GM23338 (cell line): ENCODE measurements at regions not wholly inside any gene's neighbourhood (a gene's known extent, or its start where the extent isn't known, plus 50 kb on each side); places are given as distances from the start of the nearest gene placed in this dataset.

ENCODE experiments used
- ATAC-seq: fragments of 200-7000 bp; cut with Tn5 transposase; 3 replicates; pipeline ENCODE4 v1.9.1; 2020
- DNase-seq: peaks from one replicate; pipeline ENCODE4 v3.0.0-alpha.2; 2015; ENCODE audit warnings: low spot score
- H2AFZ ChIP-seq: fragments of 200-600 bp; sonication (generic); 2 replicates; pipeline ENCODE4 v1.8.0; 2016; ENCODE audit warnings: antibody characterized with exemption, mild to moderate bottlenecking, moderate library complexity
- H3F3A ChIP-seq: fragments of 200-600 bp; sonication (generic); replicated peaks from 2 replicates; pipeline ENCODE4 v1.8.0; 2017; ENCODE audit warnings: antibody characterized with exemption, mixed run types, low read depth
- H3K27ac ChIP-seq: fragments of 200-600 bp; sonication (generic); 2 replicates; pipeline ENCODE4 v1.6.1; 2016; ENCODE audit warnings: low read depth
- H3K27me3 ChIP-seq: fragments of 200-600 bp; sonication (generic); 2 replicates; pipeline ENCODE4 v1.8.0; 2016; ENCODE audit warnings: mild to moderate bottlenecking, mixed run types, moderate library complexity; ENCODE audit not compliant: insufficient read depth
- H3K36me3 ChIP-seq: fragments of 200-600 bp; sonication (generic); 2 replicates; pipeline ENCODE4 v1.8.0; 2016; ENCODE audit warnings: mild to moderate bottlenecking; ENCODE audit not compliant: insufficient read depth
- H3K4me1 ChIP-seq: fragments of 200-600 bp; sonication (generic); 2 replicates; pipeline ENCODE4 v1.8.0; 2016; ENCODE audit warnings: mild to moderate bottlenecking, moderate library complexity; ENCODE audit not compliant: insufficient read depth
- H3K4me2 ChIP-seq: fragments of 200-600 bp; sonication (generic); 2 replicates; pipeline ENCODE4 v1.7.1; 2017; ENCODE audit warnings: mixed run types
- H3K4me3 ChIP-seq: fragments of 200-600 bp; sonication (generic); 2 replicates; pipeline ENCODE4 v1.6.1; 2016; ENCODE audit warnings: mixed run types
- H3K79me2 ChIP-seq: fragments of 200-600 bp; sonication (generic); replicated peaks from 2 replicates; pipeline ENCODE4 v1.8.0; 2017; ENCODE audit warnings: mild to moderate bottlenecking; ENCODE audit not compliant: insufficient read depth
- H3K9me2 ChIP-seq: fragments of 200-600 bp; sonication (generic); 2 replicates; pipeline ENCODE4 v1.8.0; 2017; ENCODE audit not compliant: insufficient read depth
- H4K20me1 ChIP-seq: fragments of 200-600 bp; sonication (generic); replicated peaks from 2 replicates; pipeline ENCODE4 v1.8.0; 2017; ENCODE audit warnings: mild to moderate bottlenecking; ENCODE audit not compliant: insufficient read depth
- H3K27ac Mint-ChIP-seq: 2 replicates; pipeline ENCODE4 v1.8.0; 2020; ENCODE audit warnings: inconsistent platforms, mild to moderate bottlenecking, moderate library complexity, mixed read lengths
- H3K27me3 Mint-ChIP-seq: 3 replicates; pipeline ENCODE4 v1.8.0; 2022; ENCODE audit warnings: low read depth, mild to moderate bottlenecking, moderate library complexity, mixed read lengths, inconsistent platforms; ENCODE audit not compliant: insufficient read depth, poor library complexity
- H3K36me3 Mint-ChIP-seq: 3 replicates; pipeline ENCODE4 v1.8.0; 2021; ENCODE audit warnings: low read depth, mild to moderate bottlenecking, inconsistent platforms, moderate library complexity, mixed read lengths
- H3K4me1 Mint-ChIP-seq: 3 replicates; pipeline ENCODE4 v1.8.0; 2020; ENCODE audit warnings: mild to moderate bottlenecking, inconsistent platforms, mixed read lengths
- H3K4me3 Mint-ChIP-seq: 3 replicates; pipeline ENCODE4 v1.8.0; 2021; ENCODE audit warnings: moderate library complexity, mild to moderate bottlenecking, inconsistent platforms, mixed read lengths
- H3K9me3 Mint-ChIP-seq: 3 replicates; pipeline ENCODE4 v1.8.0; 2020; ENCODE audit warnings: moderate library complexity, mild to moderate bottlenecking, inconsistent platforms, mixed read lengths
- CREB1 ChIP-seq: fragments of 250-450 bp; sonication (Bioruptor Pico); IDR thresholded peaks from 2 replicates; pipeline ENCODE4 v1.5.0; 2020; ENCODE audit warnings: low read depth, mild to moderate bottlenecking, moderate library complexity
- EZH2 ChIP-seq: fragments of 200-600 bp; sonication (generic); IDR thresholded peaks from one replicate; pipeline ENCODE4 v1.8.0; 2017; ENCODE audit warnings: antibody characterized with exemption, mild to moderate bottlenecking, low read depth; ENCODE audit not compliant: unreplicated experiment
- EZH2phosphoT487 ChIP-seq: fragments of 200-600 bp; sonication (generic); IDR thresholded peaks from one replicate; pipeline ENCODE4 v1.8.1; 2018; ENCODE audit warnings: antibody characterized with exemption; ENCODE audit not compliant: unreplicated experiment
- JUNB ChIP-seq: IDR thresholded peaks from one replicate; pipeline ENCODE4 v1.6.1; 2016; ENCODE audit warnings: antibody characterized with exemption; ENCODE audit not compliant: unreplicated experiment
- NANOG ChIP-seq: IDR thresholded peaks from 2 replicates; pipeline ENCODE4 v1.6.1; 2016; ENCODE audit warnings: antibody characterized with exemption, borderline replicate concordance
- POLR2AphosphoS5 ChIP-seq: IDR thresholded peaks from 2 replicates; pipeline ENCODE4 v1.6.1; 2016; ENCODE audit warnings: antibody characterized with exemption, low read depth
- STAT1 ChIP-seq: IDR thresholded peaks from one replicate; pipeline ENCODE4 v1.6.1; 2016; ENCODE audit warnings: antibody characterized with exemption; ENCODE audit not compliant: unreplicated experiment
- ZNF114 ChIP-seq: fragments of 250-450 bp; sonication (Bioruptor Pico); IDR thresholded peaks from 2 replicates; pipeline ENCODE4 v1.5.0; 2020; ENCODE audit warnings: mild to moderate bottlenecking, moderate library complexity
- ZNF331 ChIP-seq: fragments of 250-450 bp; sonication (Bioruptor Pico); IDR thresholded peaks from 2 replicates; pipeline ENCODE4 v1.5.0; 2020; ENCODE audit warnings: low read depth, mild to moderate bottlenecking, moderate library complexity
- TF ChIP-seq, protein P1 (sequence below): fragments of 250-450 bp; sonication (Bioruptor Pico); IDR thresholded peaks from 2 replicates; pipeline ENCODE4 v1.5.0; 2020; ENCODE audit warnings: mild to moderate bottlenecking, moderate library complexity
- TF ChIP-seq, protein P2 (sequence below), 2 experiments: fragments of 200-600 bp in 1 of 2; sonication (generic) in 1 of 2; conservative IDR thresholded peaks; 2 replicates each; pipeline versions ENCODE4 v1.5.1 to v1.6.1; 2016 to 2017; ENCODE audit warnings: antibody characterized with exemption in 2 of 2, low read depth in 2 of 2, mild to moderate bottlenecking in 2 of 2, moderate library complexity in 1 of 2
- TF ChIP-seq, protein P3 (sequence below): IDR thresholded peaks from 2 replicates; pipeline ENCODE4 v1.6.1; 2016; ENCODE audit warnings: antibody characterized with exemption
- TF ChIP-seq, protein P4 (sequence below): IDR thresholded peaks from one replicate; pipeline ENCODE4 v1.6.1; 2018; ENCODE audit warnings: antibody characterized with exemption; ENCODE audit not compliant: unreplicated experiment

DNA sequence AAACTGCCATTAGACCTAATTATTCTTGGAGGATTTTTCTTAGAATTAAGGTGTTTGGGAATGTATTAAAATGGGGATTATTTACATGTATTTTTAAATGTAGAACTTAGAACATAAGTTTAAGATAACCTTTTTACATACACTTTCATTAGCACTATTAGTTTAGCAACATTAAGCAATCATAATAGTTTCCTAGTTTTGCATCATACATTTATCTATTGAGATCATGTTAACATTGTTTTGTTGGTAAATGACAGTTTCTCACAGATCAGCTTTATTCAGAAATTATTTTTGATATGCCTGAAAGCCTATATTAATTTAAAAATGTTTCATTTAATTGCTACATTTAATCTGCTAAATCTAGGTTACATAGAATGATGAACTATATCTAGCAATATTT lies 189.7 kb upstream of the PPP1R3A start:
- ATAC-seq (no peak), DNase-seq (no peak)
- Mint-ChIP-seq H3K4me1 (peaks cover 4% of the 10 kb centered on the region; the same call in 2 of the 3 replicates), H3K27me3 (no peaks in the 10 kb centered on the region), H3K9me3 (no peaks in the 10 kb centered on the region), H3K4me3 (no peak overlapping the region), H3K36me3 (no peaks in the 10 kb centered on the region), H3K27ac (no peak overlapping the region)
- Histone ChIP-seq H3F3A (no peaks in the 10 kb centered on the region), H3K4me2 (no peak overlapping the region), H3K9me2 (no peaks in the 10 kb centered on the region), H3K4me3 (no peak overlapping the region), H3K36me3 (no peaks in the 10 kb centered on the region), H3K79me2 (no peaks in the 10 kb centered on the region), H4K20me1 (no peaks in the 10 kb centered on the region), H3K4me1 (peaks cover 10% of the 10 kb centered on the region; the same call in 1 of the 2 replicates), H2AFZ (no peak overlapping the region), H3K27ac (no peak overlapping the region), H3K27me3 (no peaks in the 10 kb centered on the region)
- TF ChIP-seq EZH2, result no peak
- no peak for TF ChIP-seq JUNB
- no peak for TF ChIP-seq STAT1
- no peak for TF ChIP-seq POLR2AphosphoS5
- TF ChIP-seq ZNF114, result no peak
- TF ChIP-seq, protein P1, sequence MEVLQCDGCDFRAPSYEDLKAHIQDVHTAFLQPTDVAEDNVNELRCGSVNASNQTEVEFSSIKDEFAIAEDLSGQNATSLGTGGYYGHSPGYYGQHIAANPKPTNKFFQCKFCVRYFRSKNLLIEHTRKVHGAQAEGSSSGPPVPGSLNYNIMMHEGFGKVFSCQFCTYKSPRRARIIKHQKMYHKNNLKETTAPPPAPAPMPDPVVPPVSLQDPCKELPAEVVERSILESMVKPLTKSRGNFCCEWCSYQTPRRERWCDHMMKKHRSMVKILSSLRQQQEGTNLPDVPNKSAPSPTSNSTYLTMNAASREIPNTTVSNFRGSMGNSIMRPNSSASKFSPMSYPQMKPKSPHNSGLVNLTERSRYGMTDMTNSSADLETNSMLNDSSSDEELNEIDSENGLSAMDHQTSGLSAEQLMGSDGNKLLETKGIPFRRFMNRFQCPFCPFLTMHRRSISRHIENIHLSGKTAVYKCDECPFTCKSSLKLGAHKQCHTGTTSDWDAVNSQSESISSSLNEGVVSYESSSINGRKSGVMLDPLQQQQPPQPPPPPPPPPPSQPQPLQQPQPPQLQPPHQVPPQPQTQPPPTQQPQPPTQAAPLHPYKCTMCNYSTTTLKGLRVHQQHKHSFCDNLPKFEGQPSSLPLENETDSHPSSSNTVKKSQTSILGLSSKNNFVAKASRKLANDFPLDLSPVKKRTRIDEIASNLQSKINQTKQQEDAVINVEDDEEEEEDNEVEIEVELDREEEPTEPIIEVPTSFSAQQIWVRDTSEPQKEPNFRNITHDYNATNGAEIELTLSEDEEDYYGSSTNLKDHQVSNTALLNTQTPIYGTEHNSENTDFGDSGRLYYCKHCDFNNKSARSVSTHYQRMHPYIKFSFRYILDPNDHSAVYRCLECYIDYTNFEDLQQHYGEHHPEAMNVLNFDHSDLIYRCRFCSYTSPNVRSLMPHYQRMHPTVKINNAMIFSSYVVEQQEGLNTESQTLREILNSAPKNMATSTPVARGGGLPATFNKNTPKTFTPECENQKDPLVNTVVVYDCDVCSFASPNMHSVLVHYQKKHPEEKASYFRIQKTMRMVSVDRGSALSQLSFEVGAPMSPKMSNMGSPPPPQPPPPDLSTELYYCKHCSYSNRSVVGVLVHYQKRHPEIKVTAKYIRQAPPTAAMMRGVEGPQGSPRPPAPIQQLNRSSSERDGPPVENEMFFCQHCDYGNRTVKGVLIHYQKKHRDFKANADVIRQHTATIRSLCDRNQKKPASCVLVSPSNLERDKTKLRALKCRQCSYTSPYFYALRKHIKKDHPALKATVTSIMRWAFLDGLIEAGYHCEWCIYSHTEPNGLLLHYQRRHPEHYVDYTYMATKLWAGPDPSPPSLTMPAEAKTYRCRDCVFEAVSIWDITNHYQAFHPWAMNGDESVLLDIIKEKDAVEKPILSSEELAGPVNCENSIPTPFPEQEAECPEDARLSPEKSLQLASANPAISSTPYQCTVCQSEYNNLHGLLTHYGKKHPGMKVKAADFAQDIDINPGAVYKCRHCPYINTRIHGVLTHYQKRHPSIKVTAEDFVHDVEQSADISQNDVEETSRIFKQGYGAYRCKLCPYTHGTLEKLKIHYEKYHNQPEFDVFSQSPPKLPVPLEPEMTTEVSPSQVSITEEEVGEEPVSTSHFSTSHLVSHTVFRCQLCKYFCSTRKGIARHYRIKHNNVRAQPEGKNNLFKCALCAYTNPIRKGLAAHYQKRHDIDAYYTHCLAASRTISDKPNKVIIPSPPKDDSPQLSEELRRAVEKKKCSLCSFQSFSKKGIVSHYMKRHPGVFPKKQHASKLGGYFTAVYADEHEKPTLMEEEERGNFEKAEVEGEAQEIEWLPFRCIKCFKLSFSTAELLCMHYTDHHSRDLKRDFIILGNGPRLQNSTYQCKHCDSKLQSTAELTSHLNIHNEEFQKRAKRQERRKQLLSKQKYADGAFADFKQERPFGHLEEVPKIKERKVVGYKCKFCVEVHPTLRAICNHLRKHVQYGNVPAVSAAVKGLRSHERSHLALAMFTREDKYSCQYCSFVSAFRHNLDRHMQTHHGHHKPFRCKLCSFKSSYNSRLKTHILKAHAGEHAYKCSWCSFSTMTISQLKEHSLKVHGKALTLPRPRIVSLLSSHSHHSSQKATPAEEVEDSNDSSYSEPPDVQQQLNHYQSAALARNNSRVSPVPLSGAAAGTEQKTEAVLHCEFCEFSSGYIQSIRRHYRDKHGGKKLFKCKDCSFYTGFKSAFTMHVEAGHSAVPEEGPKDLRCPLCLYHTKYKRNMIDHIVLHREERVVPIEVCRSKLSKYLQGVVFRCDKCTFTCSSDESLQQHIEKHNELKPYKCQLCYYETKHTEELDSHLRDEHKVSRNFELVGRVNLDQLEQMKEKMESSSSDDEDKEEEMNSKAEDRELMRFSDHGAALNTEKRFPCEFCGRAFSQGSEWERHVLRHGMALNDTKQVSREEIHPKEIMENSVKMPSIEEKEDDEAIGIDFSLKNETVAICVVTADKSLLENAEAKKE (CRISPR knock-in tag), result no peak
- no peak for TF ChIP-seq ZNF331 (CRISPR knock-in tag)
- TF ChIP-seq, protein P2, sequence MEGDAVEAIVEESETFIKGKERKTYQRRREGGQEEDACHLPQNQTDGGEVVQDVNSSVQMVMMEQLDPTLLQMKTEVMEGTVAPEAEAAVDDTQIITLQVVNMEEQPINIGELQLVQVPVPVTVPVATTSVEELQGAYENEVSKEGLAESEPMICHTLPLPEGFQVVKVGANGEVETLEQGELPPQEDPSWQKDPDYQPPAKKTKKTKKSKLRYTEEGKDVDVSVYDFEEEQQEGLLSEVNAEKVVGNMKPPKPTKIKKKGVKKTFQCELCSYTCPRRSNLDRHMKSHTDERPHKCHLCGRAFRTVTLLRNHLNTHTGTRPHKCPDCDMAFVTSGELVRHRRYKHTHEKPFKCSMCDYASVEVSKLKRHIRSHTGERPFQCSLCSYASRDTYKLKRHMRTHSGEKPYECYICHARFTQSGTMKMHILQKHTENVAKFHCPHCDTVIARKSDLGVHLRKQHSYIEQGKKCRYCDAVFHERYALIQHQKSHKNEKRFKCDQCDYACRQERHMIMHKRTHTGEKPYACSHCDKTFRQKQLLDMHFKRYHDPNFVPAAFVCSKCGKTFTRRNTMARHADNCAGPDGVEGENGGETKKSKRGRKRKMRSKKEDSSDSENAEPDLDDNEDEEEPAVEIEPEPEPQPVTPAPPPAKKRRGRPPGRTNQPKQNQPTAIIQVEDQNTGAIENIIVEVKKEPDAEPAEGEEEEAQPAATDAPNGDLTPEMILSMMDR (conservative IDR thresholded peaks at IDR 0.05; ENCODE audit: low read depth in 2 of 2), result no peak
- no peak for TF ChIP-seq CREB1 (CRISPR knock-in tag)
- no peak for TF ChIP-seq NANOG
- TF ChIP-seq, protein P3, sequence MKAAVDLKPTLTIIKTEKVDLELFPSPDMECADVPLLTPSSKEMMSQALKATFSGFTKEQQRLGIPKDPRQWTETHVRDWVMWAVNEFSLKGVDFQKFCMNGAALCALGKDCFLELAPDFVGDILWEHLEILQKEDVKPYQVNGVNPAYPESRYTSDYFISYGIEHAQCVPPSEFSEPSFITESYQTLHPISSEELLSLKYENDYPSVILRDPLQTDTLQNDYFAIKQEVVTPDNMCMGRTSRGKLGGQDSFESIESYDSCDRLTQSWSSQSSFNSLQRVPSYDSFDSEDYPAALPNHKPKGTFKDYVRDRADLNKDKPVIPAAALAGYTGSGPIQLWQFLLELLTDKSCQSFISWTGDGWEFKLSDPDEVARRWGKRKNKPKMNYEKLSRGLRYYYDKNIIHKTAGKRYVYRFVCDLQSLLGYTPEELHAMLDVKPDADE, result no peak
- TF ChIP-seq, protein P4, sequence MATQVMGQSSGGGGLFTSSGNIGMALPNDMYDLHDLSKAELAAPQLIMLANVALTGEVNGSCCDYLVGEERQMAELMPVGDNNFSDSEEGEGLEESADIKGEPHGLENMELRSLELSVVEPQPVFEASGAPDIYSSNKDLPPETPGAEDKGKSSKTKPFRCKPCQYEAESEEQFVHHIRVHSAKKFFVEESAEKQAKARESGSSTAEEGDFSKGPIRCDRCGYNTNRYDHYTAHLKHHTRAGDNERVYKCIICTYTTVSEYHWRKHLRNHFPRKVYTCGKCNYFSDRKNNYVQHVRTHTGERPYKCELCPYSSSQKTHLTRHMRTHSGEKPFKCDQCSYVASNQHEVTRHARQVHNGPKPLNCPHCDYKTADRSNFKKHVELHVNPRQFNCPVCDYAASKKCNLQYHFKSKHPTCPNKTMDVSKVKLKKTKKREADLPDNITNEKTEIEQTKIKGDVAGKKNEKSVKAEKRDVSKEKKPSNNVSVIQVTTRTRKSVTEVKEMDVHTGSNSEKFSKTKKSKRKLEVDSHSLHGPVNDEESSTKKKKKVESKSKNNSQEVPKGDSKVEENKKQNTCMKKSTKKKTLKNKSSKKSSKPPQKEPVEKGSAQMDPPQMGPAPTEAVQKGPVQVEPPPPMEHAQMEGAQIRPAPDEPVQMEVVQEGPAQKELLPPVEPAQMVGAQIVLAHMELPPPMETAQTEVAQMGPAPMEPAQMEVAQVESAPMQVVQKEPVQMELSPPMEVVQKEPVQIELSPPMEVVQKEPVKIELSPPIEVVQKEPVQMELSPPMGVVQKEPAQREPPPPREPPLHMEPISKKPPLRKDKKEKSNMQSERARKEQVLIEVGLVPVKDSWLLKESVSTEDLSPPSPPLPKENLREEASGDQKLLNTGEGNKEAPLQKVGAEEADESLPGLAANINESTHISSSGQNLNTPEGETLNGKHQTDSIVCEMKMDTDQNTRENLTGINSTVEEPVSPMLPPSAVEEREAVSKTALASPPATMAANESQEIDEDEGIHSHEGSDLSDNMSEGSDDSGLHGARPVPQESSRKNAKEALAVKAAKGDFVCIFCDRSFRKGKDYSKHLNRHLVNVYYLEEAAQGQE, result no peak
- TF ChIP-seq EZH2phosphoT487, result no peak
